ENCODE measurements at regions not wholly inside any gene's neighbourhood (a gene's known extent, or its start where the extent isn't known, plus 50 kb on each side); places are given as distances from the start of the nearest gene placed in this dataset.

DNA sequence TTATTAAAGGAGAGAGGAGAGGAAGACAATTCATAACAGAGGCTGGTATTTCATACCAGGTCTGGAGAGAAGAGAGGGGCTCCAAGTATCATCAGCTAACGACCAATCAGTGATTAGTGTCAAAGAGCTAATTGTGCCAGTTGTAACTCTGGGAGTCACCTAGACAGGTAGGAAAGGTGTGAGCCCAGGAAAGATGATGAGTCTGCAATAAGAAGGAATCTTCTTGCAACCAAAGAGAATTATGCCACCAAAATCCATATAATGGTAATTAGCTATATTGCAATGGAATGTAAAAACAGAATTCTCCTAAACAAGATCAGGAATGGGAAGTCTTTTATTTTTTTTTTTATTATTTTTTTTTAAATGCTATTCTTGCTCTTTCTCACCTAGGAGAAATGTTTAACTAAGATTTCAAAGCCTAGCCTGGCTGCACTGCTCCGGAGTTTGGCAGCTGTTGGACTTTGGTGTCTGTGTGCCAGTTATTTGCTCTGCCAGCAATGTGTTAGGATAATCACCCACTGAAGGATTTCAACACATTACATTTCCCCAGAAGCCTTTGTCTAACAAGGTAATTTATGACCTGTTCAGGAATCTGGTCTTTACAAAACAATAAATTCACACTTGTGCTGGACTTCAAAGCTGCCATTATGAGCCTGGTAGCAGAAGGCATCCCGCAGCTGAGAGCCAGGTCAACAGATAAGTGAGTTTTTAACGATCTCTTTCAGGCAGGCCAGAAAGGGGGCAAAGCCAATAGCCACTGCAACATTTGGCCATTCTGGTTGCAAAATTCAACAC lies 89.4 kb downstream of the FOXB1 start:
- H3K4me3 ChIP-seq (ENCODE audit: low read length): no peak overlapping the region
- DNase-seq (ENCODE audit: low read depth): peak; percentile 33
- TF ChIP-seq, protein P1, sequence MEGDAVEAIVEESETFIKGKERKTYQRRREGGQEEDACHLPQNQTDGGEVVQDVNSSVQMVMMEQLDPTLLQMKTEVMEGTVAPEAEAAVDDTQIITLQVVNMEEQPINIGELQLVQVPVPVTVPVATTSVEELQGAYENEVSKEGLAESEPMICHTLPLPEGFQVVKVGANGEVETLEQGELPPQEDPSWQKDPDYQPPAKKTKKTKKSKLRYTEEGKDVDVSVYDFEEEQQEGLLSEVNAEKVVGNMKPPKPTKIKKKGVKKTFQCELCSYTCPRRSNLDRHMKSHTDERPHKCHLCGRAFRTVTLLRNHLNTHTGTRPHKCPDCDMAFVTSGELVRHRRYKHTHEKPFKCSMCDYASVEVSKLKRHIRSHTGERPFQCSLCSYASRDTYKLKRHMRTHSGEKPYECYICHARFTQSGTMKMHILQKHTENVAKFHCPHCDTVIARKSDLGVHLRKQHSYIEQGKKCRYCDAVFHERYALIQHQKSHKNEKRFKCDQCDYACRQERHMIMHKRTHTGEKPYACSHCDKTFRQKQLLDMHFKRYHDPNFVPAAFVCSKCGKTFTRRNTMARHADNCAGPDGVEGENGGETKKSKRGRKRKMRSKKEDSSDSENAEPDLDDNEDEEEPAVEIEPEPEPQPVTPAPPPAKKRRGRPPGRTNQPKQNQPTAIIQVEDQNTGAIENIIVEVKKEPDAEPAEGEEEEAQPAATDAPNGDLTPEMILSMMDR (IDR thresholded peaks at IDR 0.05; ENCODE audit: insufficient read depth, low read depth, low read length, missing control alignments): no peak

DNA sequence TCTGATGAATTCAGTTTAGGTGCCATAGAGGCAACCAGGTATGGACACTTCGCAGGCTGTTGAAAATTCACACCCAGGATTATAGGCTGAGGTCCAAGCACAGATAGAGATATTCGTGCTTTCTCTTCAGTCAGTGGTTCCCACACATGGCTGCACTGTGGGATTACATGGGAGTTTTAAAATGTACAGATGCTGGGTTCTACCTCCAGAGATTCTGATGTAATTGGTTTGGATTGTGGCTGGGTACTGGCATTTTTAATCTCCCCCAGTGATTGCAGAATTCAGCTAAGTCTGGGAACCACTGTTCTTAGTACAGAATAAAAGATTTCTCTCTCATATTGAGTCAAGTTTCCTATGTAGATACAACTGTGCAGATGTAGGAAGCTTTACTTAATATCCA lies 91.6 kb downstream of the FOXB1 start:
- TF ChIP-seq, protein P1 (IDR thresholded peaks at IDR 0.05; ENCODE audit: insufficient read depth, low read depth, low read length, missing control alignments): no peak
- no peak for DNase-seq (ENCODE audit: low read depth)
- H3K4me3 ChIP-seq (ENCODE audit: low read length): no peak overlapping the region

DNA sequence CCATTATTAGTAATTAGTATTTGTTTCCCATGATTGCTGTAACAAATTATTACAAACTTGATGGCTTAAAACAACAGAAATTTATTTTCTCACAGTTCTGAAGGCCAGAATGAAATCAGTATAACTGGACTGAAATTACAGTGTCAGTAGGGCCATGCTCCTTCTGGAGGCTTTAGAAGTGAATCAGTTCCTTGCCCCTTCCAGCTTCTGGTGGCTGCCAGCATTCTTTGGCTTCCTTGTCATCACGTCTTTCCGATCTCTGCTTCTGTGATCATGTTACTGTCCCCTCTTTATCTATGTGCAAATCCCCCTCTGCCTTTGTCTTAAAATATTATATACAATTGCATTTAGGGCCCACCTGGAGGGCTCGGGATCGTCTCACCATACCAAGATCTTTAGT lies 92.0 kb downstream of the FOXB1 start:
- TF ChIP-seq, protein P1 (IDR thresholded peaks at IDR 0.05; ENCODE audit: insufficient read depth, low read depth, low read length, missing control alignments): no peak
- no peak for DNase-seq (ENCODE audit: low read depth)
- no peak overlapping the region for H3K4me3 ChIP-seq (ENCODE audit: low read length)

DNA sequence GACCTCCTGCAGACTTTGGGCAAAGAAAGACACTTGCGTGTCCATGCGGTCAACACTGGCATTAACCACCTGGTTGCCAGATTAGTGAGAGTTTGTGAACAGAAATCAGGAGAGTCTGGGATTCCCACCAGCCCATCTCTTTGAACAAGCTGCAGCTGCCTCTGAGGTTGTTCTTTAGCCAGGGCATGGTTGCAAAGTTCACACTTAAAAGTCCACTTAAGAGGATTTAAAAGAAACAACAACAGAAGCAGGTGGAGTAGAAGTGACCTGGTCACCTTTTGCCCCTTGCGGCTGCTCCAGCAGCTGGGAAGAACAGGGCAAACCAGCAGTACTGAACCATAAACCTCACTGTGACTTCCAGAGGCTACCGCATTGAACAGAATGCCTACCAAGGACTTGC lies 97.3 kb downstream of the FOXB1 start:
- H3K4me3 ChIP-seq (ENCODE audit: low read length): no peak overlapping the region
- DNase-seq (ENCODE audit: low read depth): no peak
- TF ChIP-seq, protein P1 (IDR thresholded peaks at IDR 0.05; ENCODE audit: insufficient read depth, low read depth, low read length, missing control alignments): no peak

- DNase-seq (ENCODE audit: low read depth): no peak
- TF ChIP-seq, protein P1 (IDR thresholded peaks at IDR 0.05; ENCODE audit: insufficient read depth, low read depth, low read length, missing control alignments): no peak
- H3K4me3 ChIP-seq (ENCODE audit: low read length): no peak overlapping the region
Observed at GRCh38 chr15:60102748-60103147, 98.6 kb downstream of the FOXB1 start.

DNA sequence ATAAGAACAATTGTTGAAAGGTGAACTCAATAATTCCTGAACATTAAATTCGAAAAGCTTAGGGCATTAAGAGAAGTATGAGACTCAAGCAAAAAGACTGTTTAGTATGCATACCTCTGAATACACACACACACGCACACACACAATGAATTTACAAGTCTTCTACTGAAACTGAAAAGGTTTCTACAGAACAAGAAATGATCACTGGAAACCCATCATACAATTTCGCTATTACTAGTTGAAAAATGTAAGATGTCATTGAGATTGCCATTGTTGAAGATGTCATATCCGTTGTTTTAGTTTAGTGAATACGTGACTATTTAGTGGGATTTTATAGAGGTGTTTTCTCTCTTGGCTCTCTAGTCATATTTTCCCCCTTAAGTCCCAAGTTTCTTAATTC lies 106.8 kb downstream of the FOXB1 start:
- TF ChIP-seq, protein P1 (IDR thresholded peaks at IDR 0.05; ENCODE audit: insufficient read depth, low read depth, low read length, missing control alignments): no peak

More for the DNA sequence above, 106.8 kb downstream of the FOXB1 start:
- no peak overlapping the region for H3K4me3 ChIP-seq (ENCODE audit: low read length)
- no peak for DNase-seq (ENCODE audit: low read depth)
